HEK293 (cell line): ENCODE measurements at regions not wholly inside any gene's neighbourhood (a gene's known extent, or its start where the extent isn't known, plus 50 kb on each side); places are given as distances from the start of the nearest gene placed in this dataset.
"Not testable (repeated sequence)": the region's sequence is repeated elsewhere in the genome, so short reads cannot be mapped to it uniquely, and the experiment has no call there.

ENCODE experiments used
- CTCF ChIP-seq: fragments of 450-650 bp; formaldehyde crosslinking; IDR thresholded peaks from 2 replicates; pipeline ENCODE4 v1.5.1; 2016; ENCODE audit warnings: missing biosample characterization, missing genetic modification characterization
- GLI2 ChIP-seq: fragments of 450-650 bp; formaldehyde crosslinking; IDR thresholded peaks from 2 replicates; pipeline ENCODE4; 2017; ENCODE audit warnings: missing biosample characterization, missing genetic modification characterization, low read depth, borderline replicate concordance
- KLF16 ChIP-seq: fragments of 450-650 bp; formaldehyde crosslinking; IDR thresholded peaks from 2 replicates; pipeline ENCODE4 v1.5.1; 2017; ENCODE audit warnings: missing biosample characterization, missing genetic modification characterization
- OSR2 ChIP-seq: fragments of 450-650 bp; formaldehyde crosslinking; IDR thresholded peaks from 2 replicates; pipeline ENCODE4 v1.5.1; 2016; ENCODE audit warnings: missing biosample characterization, missing genetic modification characterization
- ZEB2 ChIP-seq: fragments of 450-650 bp; formaldehyde crosslinking; IDR thresholded peaks from 2 replicates; pipeline ENCODE4 v1.5.1; 2016; ENCODE audit warnings: missing biosample characterization, missing genetic modification characterization
- ZFP41 ChIP-seq: fragments of 450-650 bp; formaldehyde crosslinking; IDR thresholded peaks from 2 replicates; pipeline ENCODE4 v1.5.1; 2016; ENCODE audit warnings: missing biosample characterization, missing genetic modification characterization, borderline replicate concordance
- ZNF133 ChIP-seq: fragments of 450-650 bp; formaldehyde crosslinking; IDR thresholded peaks from 2 replicates; pipeline ENCODE4 v1.5.1; 2016; ENCODE audit warnings: missing biosample characterization, missing genetic modification characterization
- ZNF175 ChIP-seq: fragments of 450-650 bp; formaldehyde crosslinking; IDR thresholded peaks from 2 replicates; pipeline ENCODE4 v1.5.1; 2016; ENCODE audit warnings: missing biosample characterization, missing genetic modification characterization
- ZNF660 ChIP-seq: fragments of 450-650 bp; IDR thresholded peaks from 2 replicates; pipeline ENCODE4 v1.5.1; 2018; ENCODE audit warnings: missing biosample characterization, mild to moderate bottlenecking, missing genetic modification characterization
- ZNF677 ChIP-seq: fragments of 450-650 bp; IDR thresholded peaks from 2 replicates; pipeline ENCODE4 v1.5.0; 2018; ENCODE audit warnings: missing biosample characterization, mild to moderate bottlenecking, missing genetic modification characterization, moderate library complexity
- TF ChIP-seq, protein P1 (sequence below): fragments of 450-650 bp; formaldehyde crosslinking; IDR thresholded peaks from 2 replicates; pipeline ENCODE4 v1.5.1; 2016; ENCODE audit warnings: missing biosample characterization, missing genetic modification characterization, borderline replicate concordance
- TF ChIP-seq, protein P2 (sequence below): fragments of 450-650 bp; formaldehyde crosslinking; IDR thresholded peaks from 2 replicates; pipeline ENCODE4 v1.5.1; 2016; ENCODE audit warnings: missing biosample characterization, missing genetic modification characterization
- TF ChIP-seq, protein P3 (sequence below): fragments of 450-650 bp; formaldehyde crosslinking; IDR thresholded peaks from 2 replicates; pipeline ENCODE4 v1.5.1; 2016; ENCODE audit warnings: missing biosample characterization, missing genetic modification characterization

DNA sequence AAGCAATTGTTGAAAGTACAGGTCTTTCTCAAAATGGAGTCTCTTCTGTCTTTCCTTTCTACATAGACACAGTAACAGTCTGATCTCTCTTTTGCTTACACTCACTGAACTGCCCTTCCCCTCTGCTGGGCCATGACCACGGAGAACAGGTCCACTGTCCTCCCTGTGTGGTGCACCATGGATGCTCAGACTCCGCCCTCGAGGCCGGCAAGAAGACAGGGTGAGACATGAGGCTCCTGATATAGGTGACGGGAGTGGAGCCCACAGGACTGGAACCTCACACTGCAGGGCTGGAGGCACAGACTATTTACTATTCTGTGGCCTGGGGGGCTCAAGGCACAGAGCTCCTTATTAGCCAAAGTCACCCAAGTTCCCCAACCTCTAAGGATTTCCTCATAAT is 118.1 kb downstream of the ADRA2C start:
- not testable (repeated sequence) for TF ChIP-seq CTCF (tag by site-specific recombination); ZNF677 (tag by site-specific recombination); KLF16 (tag by site-specific recombination); ZEB2 (tag by site-specific recombination); OSR2; ZNF133 (tag by site-specific recombination); GLI2; ZNF175; ZFP41 (tag by site-specific recombination); ZNF660 (tag by site-specific recombination)
- TF ChIP-seq, protein P1, sequence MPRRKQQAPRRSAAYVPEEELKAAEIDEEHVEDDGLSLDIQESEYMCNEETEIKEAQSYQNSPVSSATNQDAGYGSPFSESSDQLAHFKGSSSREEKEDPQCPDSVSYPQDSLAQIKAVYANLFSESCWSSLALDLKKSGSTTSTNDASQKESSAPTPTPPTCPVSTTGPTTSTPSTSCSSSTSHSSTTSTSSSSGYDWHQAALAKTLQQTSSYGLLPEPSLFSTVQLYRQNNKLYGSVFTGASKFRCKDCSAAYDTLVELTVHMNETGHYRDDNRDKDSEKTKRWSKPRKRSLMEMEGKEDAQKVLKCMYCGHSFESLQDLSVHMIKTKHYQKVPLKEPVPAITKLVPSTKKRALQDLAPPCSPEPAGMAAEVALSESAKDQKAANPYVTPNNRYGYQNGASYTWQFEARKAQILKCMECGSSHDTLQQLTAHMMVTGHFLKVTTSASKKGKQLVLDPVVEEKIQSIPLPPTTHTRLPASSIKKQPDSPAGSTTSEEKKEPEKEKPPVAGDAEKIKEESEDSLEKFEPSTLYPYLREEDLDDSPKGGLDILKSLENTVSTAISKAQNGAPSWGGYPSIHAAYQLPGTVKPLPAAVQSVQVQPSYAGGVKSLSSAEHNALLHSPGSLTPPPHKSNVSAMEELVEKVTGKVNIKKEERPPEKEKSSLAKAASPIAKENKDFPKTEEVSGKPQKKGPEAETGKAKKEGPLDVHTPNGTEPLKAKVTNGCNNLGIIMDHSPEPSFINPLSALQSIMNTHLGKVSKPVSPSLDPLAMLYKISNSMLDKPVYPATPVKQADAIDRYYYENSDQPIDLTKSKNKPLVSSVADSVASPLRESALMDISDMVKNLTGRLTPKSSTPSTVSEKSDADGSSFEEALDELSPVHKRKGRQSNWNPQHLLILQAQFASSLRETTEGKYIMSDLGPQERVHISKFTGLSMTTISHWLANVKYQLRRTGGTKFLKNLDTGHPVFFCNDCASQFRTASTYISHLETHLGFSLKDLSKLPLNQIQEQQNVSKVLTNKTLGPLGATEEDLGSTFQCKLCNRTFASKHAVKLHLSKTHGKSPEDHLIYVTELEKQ (tag by site-specific recombination) = not testable (repeated sequence)
- TF ChIP-seq, protein P2, sequence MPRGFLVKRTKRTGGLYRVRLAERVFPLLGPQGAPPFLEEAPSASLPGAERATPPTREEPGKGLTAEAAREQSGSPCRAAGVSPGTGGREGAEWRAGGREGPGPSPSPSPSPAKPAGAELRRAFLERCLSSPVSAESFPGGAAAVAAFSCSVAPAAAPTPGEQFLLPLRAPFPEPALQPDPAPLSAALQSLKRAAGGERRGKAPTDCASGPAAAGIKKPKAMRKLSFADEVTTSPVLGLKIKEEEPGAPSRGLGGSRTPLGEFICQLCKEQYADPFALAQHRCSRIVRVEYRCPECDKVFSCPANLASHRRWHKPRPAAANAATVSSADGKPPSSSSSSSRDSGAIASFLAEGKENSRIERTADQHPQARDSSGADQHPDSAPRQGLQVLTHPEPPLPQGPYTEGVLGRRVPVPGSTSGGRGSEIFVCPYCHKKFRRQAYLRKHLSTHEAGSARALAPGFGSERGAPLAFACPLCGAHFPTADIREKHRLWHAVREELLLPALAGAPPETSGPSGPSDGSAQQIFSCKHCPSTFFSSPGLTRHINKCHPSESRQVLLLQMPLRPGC = not testable (repeated sequence)
- TF ChIP-seq, protein P3, sequence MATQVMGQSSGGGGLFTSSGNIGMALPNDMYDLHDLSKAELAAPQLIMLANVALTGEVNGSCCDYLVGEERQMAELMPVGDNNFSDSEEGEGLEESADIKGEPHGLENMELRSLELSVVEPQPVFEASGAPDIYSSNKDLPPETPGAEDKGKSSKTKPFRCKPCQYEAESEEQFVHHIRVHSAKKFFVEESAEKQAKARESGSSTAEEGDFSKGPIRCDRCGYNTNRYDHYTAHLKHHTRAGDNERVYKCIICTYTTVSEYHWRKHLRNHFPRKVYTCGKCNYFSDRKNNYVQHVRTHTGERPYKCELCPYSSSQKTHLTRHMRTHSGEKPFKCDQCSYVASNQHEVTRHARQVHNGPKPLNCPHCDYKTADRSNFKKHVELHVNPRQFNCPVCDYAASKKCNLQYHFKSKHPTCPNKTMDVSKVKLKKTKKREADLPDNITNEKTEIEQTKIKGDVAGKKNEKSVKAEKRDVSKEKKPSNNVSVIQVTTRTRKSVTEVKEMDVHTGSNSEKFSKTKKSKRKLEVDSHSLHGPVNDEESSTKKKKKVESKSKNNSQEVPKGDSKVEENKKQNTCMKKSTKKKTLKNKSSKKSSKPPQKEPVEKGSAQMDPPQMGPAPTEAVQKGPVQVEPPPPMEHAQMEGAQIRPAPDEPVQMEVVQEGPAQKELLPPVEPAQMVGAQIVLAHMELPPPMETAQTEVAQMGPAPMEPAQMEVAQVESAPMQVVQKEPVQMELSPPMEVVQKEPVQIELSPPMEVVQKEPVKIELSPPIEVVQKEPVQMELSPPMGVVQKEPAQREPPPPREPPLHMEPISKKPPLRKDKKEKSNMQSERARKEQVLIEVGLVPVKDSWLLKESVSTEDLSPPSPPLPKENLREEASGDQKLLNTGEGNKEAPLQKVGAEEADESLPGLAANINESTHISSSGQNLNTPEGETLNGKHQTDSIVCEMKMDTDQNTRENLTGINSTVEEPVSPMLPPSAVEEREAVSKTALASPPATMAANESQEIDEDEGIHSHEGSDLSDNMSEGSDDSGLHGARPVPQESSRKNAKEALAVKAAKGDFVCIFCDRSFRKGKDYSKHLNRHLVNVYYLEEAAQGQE = not testable (repeated sequence)
